Breast epithelium (tissue), 4 donors: ENCODE measurements at regions not wholly inside any gene's neighbourhood (a gene's known extent, or its start where the extent isn't known, plus 50 kb on each side); places are given as distances from the start of the nearest gene placed in this dataset.

Experiments used
- DNase-seq, 2 donors: peaks; one replicate each; pipeline ENCODE4 v3.0.0-alpha.2; 2019; ENCODE audit warnings: low spot score in 2 of 2
- H3K27ac ChIP-seq, 2 donors: fragments of 200-600 bp; sonication (generic) in 1 of 2; one replicate each; pipeline ENCODE4 v1.5.1; 2016 to 2019; ENCODE audit warnings: mild to moderate bottlenecking in 1 of 2
- H3K27me3 ChIP-seq, 2 donors: fragments of 200-600 bp; sonication (generic) in 1 of 2; one replicate each; pipeline versions ENCODE4 v1.5.1 to v1.6.0; 2017 to 2019; ENCODE audit warnings: control low read depth in 1 of 2, mild to moderate bottlenecking in 1 of 2
- H3K36me3 ChIP-seq: fragments of 200-600 bp; one replicate; pipeline ENCODE4 v1.5.1; 2019
- H3K4me1 ChIP-seq, 2 donors: fragments of 200-600 bp; sonication (generic); one replicate each; pipeline ENCODE4 v1.5.1; 2016 to 2019; ENCODE audit warnings: control low read depth in 1 of 2
- H3K4me3 ChIP-seq, 3 donors: fragments of 200-600 bp; sonication (generic); 1 replicate in 2 of 3; 2 replicates in 1 of 3; pipeline ENCODE4 v1.5.1; 2016 to 2019; ENCODE audit warnings: mild to moderate bottlenecking in 3 of 3, moderate library complexity in 2 of 3
- H3K9me3 ChIP-seq, 2 donors: fragments of 200-600 bp; sonication (generic) in 1 of 2; one replicate each; pipeline ENCODE4 v1.5.1; 2016 to 2019; ENCODE audit warnings: control low read depth in 1 of 2
- POLR2A ChIP-seq: fragments of 450-650 bp; IDR thresholded peaks from one replicate; pipeline ENCODE4 v1.6.1; 2016; ENCODE audit warnings: antibody characterized with exemption, mild to moderate bottlenecking, moderate library complexity
- POLR2AphosphoS5 ChIP-seq, 3 donors: sonication (generic); formaldehyde crosslinking; IDR thresholded peaks; one replicate each; pipeline ENCODE4 v1.6.1; 2017; ENCODE audit warnings: antibody characterized with exemption in 3 of 3
- intact Hi-C: fragments of 100-400 bp; cut with DNase I; formaldehyde crosslinking; loops from one replicate; pipeline ENCODE4 v1.15.1; 2023; ENCODE audit warnings: low total_unique reads
- TF ChIP-seq, protein P1 (sequence below), 3 donors: fragments of 450-650 bp; IDR thresholded peaks; one replicate each; pipeline ENCODE4 v1.5.1; 2016 to 2017; ENCODE audit warnings: antibody characterized with exemption in 3 of 3, mild to moderate bottlenecking in 3 of 3, moderate library complexity in 3 of 3

DNA sequence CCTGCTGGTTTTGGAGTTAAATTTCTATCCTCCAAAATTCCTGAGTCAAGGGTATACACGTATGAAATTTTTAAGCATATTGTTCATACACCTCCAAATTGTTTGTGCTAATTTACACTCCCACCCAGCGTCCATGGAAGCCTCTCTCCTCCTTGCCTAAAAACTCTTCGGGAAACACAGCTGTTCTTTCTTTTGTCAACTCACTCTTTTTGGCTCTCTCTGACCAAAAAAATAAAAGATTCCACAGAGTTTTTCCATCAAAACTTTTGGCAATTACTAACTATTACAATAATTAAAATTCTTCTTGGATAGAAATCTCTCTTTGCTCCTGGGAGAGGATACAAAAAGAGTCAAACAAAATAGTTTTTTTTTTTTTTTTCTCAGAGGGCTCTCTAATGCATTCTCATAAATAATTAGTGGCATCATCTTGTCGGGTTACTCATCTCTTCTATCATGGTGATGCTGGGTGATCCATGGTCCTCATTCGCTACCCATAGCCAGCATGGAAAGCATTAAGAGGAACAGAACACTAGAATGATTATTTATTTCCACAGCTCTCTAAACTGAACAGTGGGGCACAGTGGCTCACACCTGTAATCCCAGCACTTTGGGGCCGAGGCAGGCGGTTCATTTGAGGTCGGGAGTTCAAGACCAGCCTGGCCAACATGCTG, 310.7 kb downstream of the SFMBT2 start:
- Histone ChIP-seq H3K4me3 (no peak overlapping the region), H3K4me1 (no peaks in the 10 kb centered on the region), H3K9me3 (no peaks in the 10 kb centered on the region), H3K27me3 (no peaks in the 10 kb centered on the region), H3K36me3 (no peaks in the 10 kb centered on the region), H3K27ac (peak overlapping the region in 1 of 2 donors; percentile 43)
- intact Hi-C loops, result no loop called here
- TF ChIP-seq, protein P1, sequence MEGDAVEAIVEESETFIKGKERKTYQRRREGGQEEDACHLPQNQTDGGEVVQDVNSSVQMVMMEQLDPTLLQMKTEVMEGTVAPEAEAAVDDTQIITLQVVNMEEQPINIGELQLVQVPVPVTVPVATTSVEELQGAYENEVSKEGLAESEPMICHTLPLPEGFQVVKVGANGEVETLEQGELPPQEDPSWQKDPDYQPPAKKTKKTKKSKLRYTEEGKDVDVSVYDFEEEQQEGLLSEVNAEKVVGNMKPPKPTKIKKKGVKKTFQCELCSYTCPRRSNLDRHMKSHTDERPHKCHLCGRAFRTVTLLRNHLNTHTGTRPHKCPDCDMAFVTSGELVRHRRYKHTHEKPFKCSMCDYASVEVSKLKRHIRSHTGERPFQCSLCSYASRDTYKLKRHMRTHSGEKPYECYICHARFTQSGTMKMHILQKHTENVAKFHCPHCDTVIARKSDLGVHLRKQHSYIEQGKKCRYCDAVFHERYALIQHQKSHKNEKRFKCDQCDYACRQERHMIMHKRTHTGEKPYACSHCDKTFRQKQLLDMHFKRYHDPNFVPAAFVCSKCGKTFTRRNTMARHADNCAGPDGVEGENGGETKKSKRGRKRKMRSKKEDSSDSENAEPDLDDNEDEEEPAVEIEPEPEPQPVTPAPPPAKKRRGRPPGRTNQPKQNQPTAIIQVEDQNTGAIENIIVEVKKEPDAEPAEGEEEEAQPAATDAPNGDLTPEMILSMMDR (IDR thresholded peaks at IDR 0.05), result no peak
- TF ChIP-seq POLR2AphosphoS5 (IDR thresholded peaks at IDR 0.05) (no peak), POLR2A (no peak)
- DNase-seq, result no peak

DNA sequence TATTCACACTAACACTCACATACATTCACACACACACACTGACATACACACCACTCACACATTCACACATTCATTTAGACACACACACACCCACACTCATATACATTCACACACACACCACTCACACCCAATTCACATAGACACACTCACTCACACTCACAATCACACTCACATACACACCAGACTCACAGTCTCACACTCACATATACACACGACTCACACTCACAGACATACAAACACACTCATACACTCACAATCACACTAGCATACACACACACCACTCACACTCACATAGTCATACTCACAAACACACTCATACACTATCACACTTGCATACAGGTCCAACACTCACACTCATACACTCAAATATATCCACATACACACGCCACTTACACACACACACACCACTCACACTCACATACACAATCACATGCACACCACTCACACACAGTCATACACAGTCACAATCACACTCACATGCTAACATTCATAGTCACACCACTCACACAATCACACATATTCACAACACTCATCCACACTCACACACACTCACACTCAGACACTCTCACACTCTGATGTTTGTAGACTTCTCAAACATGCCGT, 312.6 kb downstream of the SFMBT2 start:
- no peak overlapping the region for H3K27ac ChIP-seq
- TF ChIP-seq POLR2A (no peak), POLR2AphosphoS5 (IDR thresholded peaks at IDR 0.05) (no peak)
- TF ChIP-seq, protein P1 (IDR thresholded peaks at IDR 0.05), result no peak
- no peaks in the 10 kb centered on the region for H3K4me1 ChIP-seq
- H3K9me3 ChIP-seq, result no peaks in the 10 kb centered on the region
- no peaks in the 10 kb centered on the region for H3K36me3 ChIP-seq
- intact Hi-C loops, result no loop called here
- DNase-seq, result no peak
- no peaks in the 10 kb centered on the region for H3K27me3 ChIP-seq
- no peak overlapping the region for H3K4me3 ChIP-seq

DNA sequence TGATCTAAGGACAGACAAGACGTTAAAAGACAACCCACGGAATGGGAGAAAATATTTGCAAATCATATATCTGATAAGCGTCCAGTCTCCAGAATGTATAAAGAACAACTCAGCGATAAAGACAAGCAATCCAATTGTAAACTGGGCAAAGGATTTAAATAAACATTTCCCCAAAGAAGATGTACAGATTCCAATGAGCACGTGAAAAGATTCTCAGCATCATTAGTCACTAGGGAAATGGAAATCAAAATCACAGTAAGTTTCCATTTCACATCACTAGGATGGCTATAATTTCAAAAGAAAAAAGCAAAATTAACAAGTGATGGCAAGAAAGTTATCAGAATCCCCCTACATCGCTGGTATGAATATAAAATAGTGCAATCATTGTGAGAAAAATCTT, 316.1 kb downstream of the SFMBT2 start:
- Histone ChIP-seq H3K4me3 (no peak overlapping the region), H3K4me1 (no peaks in the 10 kb centered on the region), H3K9me3 (no peaks in the 10 kb centered on the region), H3K36me3 (no peaks in the 10 kb centered on the region), H3K27ac (no peak overlapping the region), H3K27me3 (no peaks in the 10 kb centered on the region)
- TF ChIP-seq POLR2A, result no peak
- TF ChIP-seq, protein P1 (IDR thresholded peaks at IDR 0.05), result no peak
- no peak for TF ChIP-seq POLR2AphosphoS5 (IDR thresholded peaks at IDR 0.05)
- DNase-seq, result no peak
- intact Hi-C loops, result no loop called here

DNA sequence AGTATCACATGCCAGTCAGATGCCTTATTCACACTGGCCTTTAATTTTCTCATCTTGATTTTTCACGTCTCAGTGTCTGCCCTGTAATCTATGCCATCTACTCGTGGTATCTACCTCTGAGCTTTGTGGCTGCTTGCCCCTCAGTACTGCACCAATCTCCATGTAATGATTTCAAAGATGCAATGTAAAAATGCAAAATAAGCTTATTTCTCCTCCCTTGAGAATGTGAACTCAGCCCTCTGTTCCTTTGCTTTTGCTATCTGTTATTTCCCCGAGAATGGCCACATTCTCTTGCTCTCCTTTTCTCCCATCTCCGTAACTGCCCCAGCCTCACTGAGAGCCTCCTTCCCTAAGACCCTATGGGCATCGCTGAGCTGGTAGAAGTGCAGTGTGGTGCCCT, 317.5 kb downstream of the SFMBT2 start:
- Histone ChIP-seq H3K9me3 (no peaks in the 10 kb centered on the region), H3K4me1 (no peaks in the 10 kb centered on the region), H3K27ac (no peak overlapping the region), H3K27me3 (no peaks in the 10 kb centered on the region), H3K4me3 (no peak overlapping the region), H3K36me3 (no peaks in the 10 kb centered on the region)
- TF ChIP-seq POLR2A (no peak), POLR2AphosphoS5 (IDR thresholded peaks at IDR 0.05) (no peak)
- TF ChIP-seq, protein P1 (IDR thresholded peaks at IDR 0.05), result no peak
- intact Hi-C loops, result no loop called here
- DNase-seq, result no peak

GRCh38 chr10:7092603-7093002, 318.2 kb downstream of the SFMBT2 start:
- TF ChIP-seq POLR2A (no peak), POLR2AphosphoS5 (IDR thresholded peaks at IDR 0.05) (no peak)
- TF ChIP-seq, protein P1 (IDR thresholded peaks at IDR 0.05), result no peak
- no peak for DNase-seq
- H3K9me3 ChIP-seq, result no peaks in the 10 kb centered on the region
- no peak overlapping the region for H3K4me3 ChIP-seq
- H3K36me3 ChIP-seq, result no peaks in the 10 kb centered on the region
- H3K27ac ChIP-seq, result no peak overlapping the region
- no peaks in the 10 kb centered on the region for H3K4me1 ChIP-seq
- intact Hi-C loops, result no loop called here
- no peaks in the 10 kb centered on the region for H3K27me3 ChIP-seq
